Testis (tissue), 2 donors: ENCODE measurements at regions not wholly inside any gene's neighbourhood (a gene's known extent, or its start where the extent isn't known, plus 50 kb on each side); places are given as distances from the start of the nearest gene placed in this dataset.

Source experiments
- DNase-seq: peaks from one replicate; pipeline ENCODE4 v3.0.0-alpha.2; 2019
- H3K27ac ChIP-seq, 2 donors: fragments of 200-600 bp; sonication (generic); one replicate each; pipeline ENCODE4 v1.5.1; 2019
- H3K27me3 ChIP-seq: fragments of 200-600 bp; sonication (generic); one replicate; pipeline ENCODE4 v1.5.1; 2019
- H3K36me3 ChIP-seq: fragments of 200-600 bp; sonication (generic); one replicate; pipeline ENCODE4 v1.5.1; 2017; ENCODE audit warnings: low read depth; ENCODE audit errors: missing control alignments
- H3K4me1 ChIP-seq: fragments of 200-600 bp; sonication (generic); one replicate; pipeline ENCODE4 v1.5.1; 2019
- H3K4me3 ChIP-seq, 2 donors: fragments of 200-600 bp; sonication (generic); one replicate each; pipeline ENCODE4 v1.5.1; 2017 to 2019
- H3K9me3 ChIP-seq: fragments of 200-600 bp; sonication (generic); one replicate; pipeline ENCODE4 v1.5.1; 2017
- POLR2A ChIP-seq: fragments of 450-650 bp; IDR thresholded peaks from one replicate; pipeline ENCODE4 v1.6.1; 2017; ENCODE audit warnings: antibody characterized with exemption, mild to moderate bottlenecking, moderate library complexity
- WGBS, 2 donors: methylation state at CpG; one replicate each; pipeline ENCODE4 v1.1.5; 2018; 5-methylcytosine and 5-hydroxymethylcytosine counted together
- intact Hi-C: fragments of 100-400 bp; cut with DNase I; formaldehyde crosslinking; loops from one replicate; pipeline ENCODE4 v1.15.1; 2023; ENCODE audit warnings: low total_unique reads
- TF ChIP-seq, protein P1 (sequence below), 3 experiments: fragments of 450-650 bp in 2 of 3; fragments of 200-600 bp in 1 of 3; sonication (generic) in 1 of 3; IDR thresholded peaks; one replicate each; pipeline ENCODE4 v1.5.1; 2016 to 2019; ENCODE audit warnings: antibody characterized with exemption in 3 of 3, mild to moderate bottlenecking in 2 of 3, moderate library complexity in 1 of 3

DNA sequence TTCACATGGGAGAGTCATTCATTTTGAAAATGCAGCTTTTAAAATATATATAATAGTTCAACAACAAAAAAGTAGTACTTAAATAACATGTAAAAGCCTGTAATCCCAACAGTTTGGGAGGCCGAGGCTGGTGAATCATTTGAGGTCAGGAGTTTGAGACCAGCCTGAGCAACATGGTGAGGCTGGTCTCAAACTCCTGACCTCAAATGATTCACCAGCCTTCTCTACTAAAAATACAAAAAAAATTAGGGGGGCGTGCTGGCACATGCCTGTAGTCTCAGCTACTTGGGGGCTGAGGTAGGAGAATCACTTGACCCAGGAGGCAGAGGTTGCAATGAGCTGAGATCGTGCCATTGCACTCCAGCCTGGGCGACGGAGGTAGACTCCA is 256.3 kb upstream of the RGS6 start:
- no peak overlapping the region for H3K4me3 ChIP-seq
- intact Hi-C loops = no loop called here
- TF ChIP-seq POLR2A = no peak
- TF ChIP-seq, protein P1, sequence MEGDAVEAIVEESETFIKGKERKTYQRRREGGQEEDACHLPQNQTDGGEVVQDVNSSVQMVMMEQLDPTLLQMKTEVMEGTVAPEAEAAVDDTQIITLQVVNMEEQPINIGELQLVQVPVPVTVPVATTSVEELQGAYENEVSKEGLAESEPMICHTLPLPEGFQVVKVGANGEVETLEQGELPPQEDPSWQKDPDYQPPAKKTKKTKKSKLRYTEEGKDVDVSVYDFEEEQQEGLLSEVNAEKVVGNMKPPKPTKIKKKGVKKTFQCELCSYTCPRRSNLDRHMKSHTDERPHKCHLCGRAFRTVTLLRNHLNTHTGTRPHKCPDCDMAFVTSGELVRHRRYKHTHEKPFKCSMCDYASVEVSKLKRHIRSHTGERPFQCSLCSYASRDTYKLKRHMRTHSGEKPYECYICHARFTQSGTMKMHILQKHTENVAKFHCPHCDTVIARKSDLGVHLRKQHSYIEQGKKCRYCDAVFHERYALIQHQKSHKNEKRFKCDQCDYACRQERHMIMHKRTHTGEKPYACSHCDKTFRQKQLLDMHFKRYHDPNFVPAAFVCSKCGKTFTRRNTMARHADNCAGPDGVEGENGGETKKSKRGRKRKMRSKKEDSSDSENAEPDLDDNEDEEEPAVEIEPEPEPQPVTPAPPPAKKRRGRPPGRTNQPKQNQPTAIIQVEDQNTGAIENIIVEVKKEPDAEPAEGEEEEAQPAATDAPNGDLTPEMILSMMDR (IDR thresholded peaks at IDR 0.05) = no peak
- H3K9me3 ChIP-seq = no peaks in the 10 kb centered on the region
- WGBS, 2 donors = 91% methylated on average over 5 of the region's 5 CpGs
- no peaks in the 10 kb centered on the region for H3K36me3 ChIP-seq
- H3K4me1 ChIP-seq = peaks cover 5% of the 10 kb centered on the region
- no peak for DNase-seq
- peak overlapping the region; percentile 25 to 58 for H3K27ac ChIP-seq
- no peaks in the 10 kb centered on the region for H3K27me3 ChIP-seq

DNA sequence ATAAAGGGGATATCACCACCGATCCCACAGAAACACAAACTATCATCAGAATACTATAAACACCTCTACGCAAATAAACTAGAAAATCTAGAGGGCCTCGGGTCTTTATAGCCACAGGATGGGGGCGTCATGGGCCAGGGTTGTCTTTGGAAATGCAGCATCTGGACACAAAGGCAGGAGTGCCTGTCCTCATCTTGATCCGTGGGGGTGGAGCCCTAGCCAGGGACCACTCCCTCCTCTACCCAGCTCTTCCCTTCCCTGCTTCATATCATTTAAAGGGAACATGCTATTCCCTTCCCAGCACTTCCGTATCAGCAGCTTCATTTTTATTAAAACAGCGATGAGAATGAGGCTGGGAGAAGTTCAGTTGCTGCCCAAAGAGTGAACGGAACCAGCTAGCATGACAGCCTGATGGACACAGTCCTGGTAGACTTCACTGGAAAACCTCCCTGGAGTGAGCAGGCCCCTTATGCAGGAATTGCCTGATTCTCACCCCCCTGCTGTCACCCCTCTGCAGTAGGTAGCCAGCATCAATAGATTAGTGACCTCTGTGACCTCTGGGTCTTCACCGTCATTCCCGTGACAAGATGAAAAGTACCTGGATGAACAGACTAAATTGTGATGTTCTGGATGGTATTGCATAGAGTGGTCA is 251.4 kb upstream of the RGS6 start:
- TF ChIP-seq POLR2A = no peak
- TF ChIP-seq, protein P1 (IDR thresholded peaks at IDR 0.05) = no peak
- H3K36me3 ChIP-seq = no peaks in the 10 kb centered on the region
- H3K27ac ChIP-seq = no peak overlapping the region
- no peaks in the 10 kb centered on the region for H3K27me3 ChIP-seq
- H3K4me1 ChIP-seq = no peaks in the 10 kb centered on the region
- intact Hi-C loops = no loop called here
- 80% methylated on average over 10 of the region's 10 CpGs for WGBS, 2 donors
- H3K4me3 ChIP-seq = no peak overlapping the region
- no peaks in the 10 kb centered on the region for H3K9me3 ChIP-seq
- DNase-seq = no peak

DNA sequence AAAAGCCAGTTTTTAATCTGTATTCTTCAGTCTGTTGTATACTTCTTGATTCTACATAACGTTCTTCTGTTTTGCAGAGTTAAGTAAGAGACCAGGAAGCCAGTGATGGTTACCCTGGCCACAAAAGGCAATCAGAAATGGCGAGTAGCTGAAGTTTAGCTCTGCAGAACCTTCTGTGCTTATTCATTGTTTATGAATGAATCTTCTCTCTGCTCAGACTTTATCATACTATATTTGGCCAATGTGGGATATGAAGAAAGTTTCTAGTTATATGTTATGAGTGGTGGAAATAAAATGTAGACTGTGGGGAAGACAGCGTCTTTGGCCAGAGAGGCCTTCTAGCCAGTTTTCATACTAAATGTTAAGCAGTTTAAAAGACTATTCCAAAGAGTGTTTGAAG is 249.9 kb upstream of the RGS6 start:
- Histone ChIP-seq H3K4me3 (no peak overlapping the region), H3K9me3 (no peaks in the 10 kb centered on the region), H3K27me3 (no peaks in the 10 kb centered on the region), H3K27ac (no peak overlapping the region), H3K36me3 (no peaks in the 10 kb centered on the region), H3K4me1 (no peaks in the 10 kb centered on the region)
- TF ChIP-seq, protein P1 (IDR thresholded peaks at IDR 0.05) = no peak
- TF ChIP-seq POLR2A = no peak
- intact Hi-C loops = no loop called here
- no peak for DNase-seq
- WGBS, 2 donors = 90 to 93% methylated on average over 3 of the region's 3 CpGs

GRCh38 chr14:71684323-71684722 is 247.9 kb upstream of the RGS6 start:
- Histone ChIP-seq H3K4me3 (no peak overlapping the region), H3K9me3 (no peaks in the 10 kb centered on the region), H3K27me3 (no peaks in the 10 kb centered on the region), H3K4me1 (no peaks in the 10 kb centered on the region), H3K27ac (no peak overlapping the region), H3K36me3 (no peaks in the 10 kb centered on the region)
- TF ChIP-seq POLR2A = no peak
- TF ChIP-seq, protein P1 (IDR thresholded peaks at IDR 0.05) = no peak
- intact Hi-C loops = no loop called here
- 95 to 96% methylated on average over 15 of the region's 15 CpGs for WGBS, 2 donors
- no peak for DNase-seq

DNA sequence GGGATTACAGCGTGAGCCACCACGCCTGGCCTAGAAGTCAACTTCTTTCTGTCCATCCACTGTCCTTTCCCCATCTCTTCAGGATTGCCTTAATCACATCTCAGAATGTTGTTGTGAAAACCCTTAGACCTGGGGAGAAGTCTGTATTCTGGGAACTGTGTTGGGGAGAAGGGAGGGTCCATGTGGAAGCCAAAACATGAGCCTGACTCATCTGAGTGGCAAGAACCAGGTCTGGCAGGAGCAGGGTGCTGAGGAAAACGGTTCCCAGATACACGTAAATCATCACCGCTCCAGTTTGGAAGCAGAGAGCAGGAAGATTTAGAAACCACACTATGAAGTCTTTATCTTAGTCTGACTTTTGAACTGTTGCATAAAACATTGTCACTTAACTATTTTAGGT is 245.6 kb upstream of the RGS6 start:
- TF ChIP-seq, protein P1 (IDR thresholded peaks at IDR 0.05) = no peak
- no peak for TF ChIP-seq POLR2A
- 66 to 77% methylated on average over 5 of the region's 5 CpGs for WGBS, 2 donors
- Histone ChIP-seq H3K4me3 (no peak overlapping the region), H3K27ac (no peak overlapping the region), H3K36me3 (no peaks in the 10 kb centered on the region), H3K9me3 (no peaks in the 10 kb centered on the region), H3K27me3 (no peaks in the 10 kb centered on the region), H3K4me1 (no peaks in the 10 kb centered on the region)
- intact Hi-C loops = no loop called here
- DNase-seq = no peak
